GM19328 (cell line): ENCODE measurements at regions not wholly inside any gene's neighbourhood (a gene's known extent, or its start where the extent isn't known, plus 50 kb on each side); places are given as distances from the start of the nearest gene placed in this dataset.

Source experiments
- ATAC-seq: cut with Tn5 transposase; IDR thresholded peaks from one replicate; pipeline ENCODE4 v1.9.1; 2021; ENCODE audit warnings: mild to moderate bottlenecking, moderate library complexity; ENCODE audit not compliant: unreplicated experiment

- no peak for ATAC-seq
Measured at GRCh38 chr16:63230421-63231040, 1194.3 kb upstream of the CDH8 start.

GRCh38 chr16:63228259-63228658 is 1192.0 kb upstream of the CDH8 start:
- no peak for ATAC-seq

- ATAC-seq = no peak
Measured at GRCh38 chr16:63223851-63224250, 1187.6 kb upstream of the CDH8 start.

- ATAC-seq = no peak
Measured at GRCh38 chr16:63216696-63217423, 1180.6 kb upstream of the CDH8 start.

- no peak for ATAC-seq
Measured at GRCh38 chr16:63201851-63202250, 1165.6 kb upstream of the CDH8 start.

- ATAC-seq = no peak
Measured at GRCh38 chr16:63200940-63201339, 1164.7 kb upstream of the CDH8 start.

- ATAC-seq = no peak
Measured at GRCh38 chr16:63195336-63195735, 1159.1 kb upstream of the CDH8 start.

- ATAC-seq = no peak
Measured at GRCh38 chr16:63192980-63193379, 1156.7 kb upstream of the CDH8 start.

GRCh38 chr16:63188086-63188771 is 1152.0 kb upstream of the CDH8 start:
- ATAC-seq = no peak

- ATAC-seq = no peak
Measured at GRCh38 chr16:63187638-63188037, 1151.4 kb upstream of the CDH8 start.

- ATAC-seq = no peak
Measured at GRCh38 chr16:63185235-63185780, 1149.1 kb upstream of the CDH8 start.

- ATAC-seq = no peak
Measured at GRCh38 chr16:63183743-63184142, 1147.5 kb upstream of the CDH8 start.

GRCh38 chr16:63175313-63175712 is 1139.1 kb upstream of the CDH8 start:
- ATAC-seq = no peak

- no peak for ATAC-seq
Measured at GRCh38 chr16:63174801-63175200, 1138.6 kb upstream of the CDH8 start.

- ATAC-seq = no peak
Measured at GRCh38 chr16:63171545-63171944, 1135.3 kb upstream of the CDH8 start.

- no peak for ATAC-seq
Measured at GRCh38 chr16:63169100-63169499, 1132.9 kb upstream of the CDH8 start.

- ATAC-seq = no peak
Measured at GRCh38 chr16:63157818-63158217, 1121.6 kb upstream of the CDH8 start.

- no peak for ATAC-seq
Measured at GRCh38 chr16:63146251-63146650, 1110.0 kb upstream of the CDH8 start.

GRCh38 chr16:63145411-63145810 is 1109.2 kb upstream of the CDH8 start:
- no peak for ATAC-seq

GRCh38 chr16:63135069-63135468 is 1098.8 kb upstream of the CDH8 start:
- ATAC-seq = no peak

GRCh38 chr16:63131503-63131902 is 1095.3 kb upstream of the CDH8 start:
- no peak for ATAC-seq

GRCh38 chr16:63130942-63131341 is 1094.7 kb upstream of the CDH8 start:
- ATAC-seq = no peak
